ENCODE measurements at regions not wholly inside any gene's neighbourhood (a gene's known extent, or its start where the extent isn't known, plus 50 kb on each side); places are given as distances from the start of the nearest gene placed in this dataset.

DNA sequence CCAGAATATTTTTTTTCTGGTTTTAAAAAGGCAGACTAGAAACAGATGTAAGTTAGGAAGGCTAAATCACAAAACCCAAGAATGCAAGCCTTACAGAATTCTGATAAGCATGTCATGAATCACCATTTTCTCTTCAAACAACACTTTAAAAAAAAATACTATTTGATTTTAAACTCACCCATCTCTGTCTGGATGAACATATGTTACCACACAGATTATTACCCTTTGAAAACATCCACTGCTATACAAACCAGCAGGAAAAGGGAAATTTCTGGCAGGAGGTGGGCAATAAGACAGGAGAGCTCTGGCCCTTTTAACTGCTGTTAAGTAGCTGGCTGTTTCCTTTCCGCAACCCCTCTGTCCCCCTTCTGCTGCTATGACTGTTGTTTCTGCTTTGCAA, 317.7 kb upstream of the NOCT start:
- Mint-ChIP-seq H3K9me3 (ENCODE audit: low read depth) (no peaks in the 10 kb centered on the region), H3K4me3 (ENCODE audit: low read depth) (no peak overlapping the region), H3K36me3 (ENCODE audit: insufficient read depth) (no peaks in the 10 kb centered on the region), H3K4me1 (ENCODE audit: low read depth) (peaks cover 17% of the 10 kb centered on the region), H3K27me3 (no peaks in the 10 kb centered on the region), H3K27ac (no peak overlapping the region)
- DNase-seq (ENCODE audit: low spot score, unreplicated experiment) = no peak
- no peak for TF ChIP-seq CTCF (IDR thresholded peaks at IDR 0.05; ENCODE audit: unreplicated experiment)

DNA sequence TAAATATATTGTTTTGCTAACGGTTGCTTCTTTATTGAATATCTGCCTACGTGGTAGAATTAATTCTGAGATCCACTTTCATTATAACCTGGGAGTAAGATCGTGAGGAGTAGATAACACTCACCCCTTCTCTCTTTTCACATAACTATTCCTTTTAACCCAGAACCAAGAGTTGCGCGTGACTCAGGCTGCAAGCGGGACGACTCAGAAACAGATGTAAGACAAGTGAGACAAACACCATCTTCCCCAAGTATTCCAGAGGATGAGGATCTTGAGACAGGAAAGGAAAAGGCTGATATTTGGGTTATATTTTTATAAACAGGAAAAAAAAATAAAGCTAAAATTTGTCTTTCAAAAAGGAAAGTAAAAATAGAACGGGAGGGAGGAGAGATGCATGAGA, 318.8 kb upstream of the NOCT start:
- no peak overlapping the region for H3K27ac Mint-ChIP-seq
- H3K36me3 Mint-ChIP-seq (ENCODE audit: insufficient read depth) = no peaks in the 10 kb centered on the region
- no peak overlapping the region for H3K4me3 Mint-ChIP-seq (ENCODE audit: low read depth)
- H3K27me3 Mint-ChIP-seq = no peaks in the 10 kb centered on the region
- no peak for TF ChIP-seq CTCF (IDR thresholded peaks at IDR 0.05; ENCODE audit: unreplicated experiment)
- H3K9me3 Mint-ChIP-seq (ENCODE audit: low read depth) = no peaks in the 10 kb centered on the region
- no peak for DNase-seq (ENCODE audit: low spot score, unreplicated experiment)
- peaks cover 17% of the 10 kb centered on the region for H3K4me1 Mint-ChIP-seq (ENCODE audit: low read depth)

DNA sequence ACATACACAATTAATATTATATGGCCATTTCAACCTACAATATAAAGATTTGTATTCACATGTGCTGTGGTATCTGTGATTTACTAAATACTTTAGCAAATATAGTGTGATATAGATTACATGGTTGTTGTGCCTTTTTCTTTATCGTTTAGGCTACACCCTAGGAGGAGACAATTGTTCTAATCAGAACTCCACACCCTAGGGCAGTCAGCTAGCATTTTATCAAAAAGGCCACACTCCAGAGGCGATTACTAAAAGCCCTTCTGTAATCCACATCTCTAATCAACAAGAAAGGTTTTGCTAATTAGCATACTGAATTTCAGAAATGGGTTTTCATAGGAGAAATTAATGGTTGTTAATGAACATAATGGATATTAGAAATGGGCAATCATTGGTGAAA, 319.5 kb upstream of the NOCT start:
- Mint-ChIP-seq H3K4me1 (ENCODE audit: low read depth) (peaks cover 17% of the 10 kb centered on the region), H3K27me3 (no peaks in the 10 kb centered on the region), H3K9me3 (ENCODE audit: low read depth) (no peaks in the 10 kb centered on the region), H3K36me3 (ENCODE audit: insufficient read depth) (no peaks in the 10 kb centered on the region), H3K27ac (no peak overlapping the region), H3K4me3 (ENCODE audit: low read depth) (no peak overlapping the region)
- no peak for TF ChIP-seq CTCF (IDR thresholded peaks at IDR 0.05; ENCODE audit: unreplicated experiment)
- no peak for DNase-seq (ENCODE audit: low spot score, unreplicated experiment)

DNA sequence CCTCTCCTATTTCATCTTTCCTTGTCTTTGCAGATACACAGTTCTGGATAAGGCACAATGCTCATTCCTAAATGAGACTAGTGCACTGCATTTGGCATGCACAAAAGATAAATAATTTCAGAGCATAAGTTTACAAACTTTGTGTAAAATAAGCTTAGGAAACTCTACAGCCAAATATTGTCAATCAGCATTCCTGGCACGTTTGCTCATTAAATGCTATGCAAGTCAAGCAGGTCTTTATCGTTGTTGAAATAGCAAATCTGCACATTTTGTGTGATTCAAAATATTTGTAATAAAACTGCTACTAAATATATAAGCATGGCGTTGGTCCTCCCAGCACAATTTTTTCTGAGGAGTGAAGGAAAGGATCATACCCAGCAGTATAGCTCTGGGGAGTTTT, 322.1 kb upstream of the NOCT start:
- TF ChIP-seq CTCF (IDR thresholded peaks at IDR 0.05; ENCODE audit: unreplicated experiment) = no peak
- no peak for DNase-seq (ENCODE audit: low spot score, unreplicated experiment)
- Mint-ChIP-seq H3K27me3 (no peaks in the 10 kb centered on the region), H3K4me1 (ENCODE audit: low read depth) (peaks cover 17% of the 10 kb centered on the region), H3K27ac (no peak overlapping the region), H3K36me3 (ENCODE audit: insufficient read depth) (no peaks in the 10 kb centered on the region), H3K4me3 (ENCODE audit: low read depth) (no peak overlapping the region), H3K9me3 (ENCODE audit: low read depth) (no peaks in the 10 kb centered on the region)

DNA sequence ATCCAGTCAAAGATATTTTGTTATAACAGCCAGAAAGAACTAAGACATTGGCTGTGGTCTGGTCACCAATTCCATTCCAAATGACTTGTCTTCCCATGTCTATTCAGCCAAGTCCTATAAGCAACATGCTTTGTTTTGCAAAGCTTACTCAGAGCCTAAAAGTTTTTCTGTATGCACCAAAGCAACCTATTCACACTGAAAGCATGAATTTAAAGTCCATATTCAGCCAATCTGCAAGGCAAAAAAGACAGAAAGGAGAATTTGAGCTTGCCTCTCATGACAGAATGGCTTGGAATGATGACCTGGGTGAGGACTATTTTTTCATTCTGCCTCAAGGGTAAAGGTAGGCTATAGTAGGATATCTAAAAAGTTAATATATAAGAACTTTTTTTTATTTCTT, 323.2 kb upstream of the NOCT start:
- no peaks in the 10 kb centered on the region for H3K36me3 Mint-ChIP-seq (ENCODE audit: insufficient read depth)
- H3K4me1 Mint-ChIP-seq (ENCODE audit: low read depth) = peaks cover 14% of the 10 kb centered on the region
- no peak for TF ChIP-seq CTCF (IDR thresholded peaks at IDR 0.05; ENCODE audit: unreplicated experiment)
- no peak for DNase-seq (ENCODE audit: low spot score, unreplicated experiment)
- H3K27ac Mint-ChIP-seq = no peak overlapping the region
- no peaks in the 10 kb centered on the region for H3K27me3 Mint-ChIP-seq
- H3K9me3 Mint-ChIP-seq (ENCODE audit: low read depth) = no peaks in the 10 kb centered on the region
- no peak overlapping the region for H3K4me3 Mint-ChIP-seq (ENCODE audit: low read depth)

Measured in progenitor cell of endocrine pancreas (in vitro differentiated cells).